Liver (tissue), 8 donors: ENCODE measurements at regions not wholly inside any gene's neighbourhood (a gene's known extent, or its start where the extent isn't known, plus 50 kb on each side); places are given as distances from the start of the nearest gene placed in this dataset.

Experiments
- DNase-seq: peaks from one replicate; pipeline ENCODE4 v3.0.0-alpha.2; 2017; ENCODE audit warnings: low spot score
- H3K27ac ChIP-seq, 2 donors: one replicate each; pipeline ENCODE4 v1.7.0; 2013; ENCODE audit warnings: inconsistent platforms in 2 of 2, low read length in 2 of 2, control low read depth in 1 of 2, low read depth in 1 of 2, mild to moderate bottlenecking in 1 of 2
- H3K27me3 ChIP-seq, 4 donors: one replicate each; pipeline versions ENCODE4 v1.6.1 to v1.7.0; 2013; ENCODE audit warnings: low read length in 3 of 4, inconsistent platforms in 1 of 4, mild to moderate bottlenecking in 1 of 4, moderate library complexity in 1 of 4; ENCODE audit not compliant: control insufficient read depth in 4 of 4, insufficient read depth in 4 of 4
- H3K36me3 ChIP-seq, 4 donors: one replicate each; pipeline versions ENCODE4 v1.6.1 to v1.7.0; 2013; ENCODE audit warnings: low read length in 3 of 4, mild to moderate bottlenecking in 3 of 4, low read depth in 1 of 4, moderate library complexity in 1 of 4; ENCODE audit not compliant: control insufficient read depth in 4 of 4, insufficient read depth in 3 of 4
- H3K4me1 ChIP-seq, 4 donors: one replicate each; pipeline versions ENCODE4 v1.6.1 to v1.7.0; 2013; ENCODE audit warnings: low read length in 3 of 4, mild to moderate bottlenecking in 3 of 4, moderate library complexity in 1 of 4; ENCODE audit not compliant: control insufficient read depth in 4 of 4, insufficient read depth in 4 of 4
- H3K4me3 ChIP-seq, 3 donors: one replicate each; pipeline versions ENCODE4 v1.6.1 to v1.7.0; 2013; ENCODE audit warnings: low read length in 3 of 3, control low read depth in 1 of 3, low read depth in 1 of 3, mild to moderate bottlenecking in 1 of 3
- H3K9ac ChIP-seq, 2 donors: one replicate each; pipeline ENCODE4 v1.7.0; 2013; ENCODE audit warnings: low read length in 2 of 2, mild to moderate bottlenecking in 2 of 2, moderate library complexity in 2 of 2, control low read depth in 1 of 2, low read depth in 1 of 2
- H3K9me3 ChIP-seq, 4 donors: one replicate each; pipeline versions ENCODE4 v1.6.1 to v1.7.0; 2013; ENCODE audit warnings: low read length in 3 of 4; ENCODE audit not compliant: control insufficient read depth in 4 of 4
- CTCF ChIP-seq: fragments of 150-350 bp; IDR thresholded peaks from 2 replicates; pipeline ENCODE4 v1.5.1; 2017; ENCODE audit warnings: improper control_type of control experiment, low read depth, low read length; ENCODE audit not compliant: missing input control
- EGR1 ChIP-seq, 2 donors: IDR thresholded peaks; 2 replicates each; pipeline ENCODE4 v1.6.1; 2016 to 2018; ENCODE audit warnings: antibody characterized with exemption in 2 of 2, low read depth in 2 of 2
- FOXA1 ChIP-seq: IDR thresholded peaks from 2 replicates; pipeline ENCODE4 v1.6.1; 2016; ENCODE audit warnings: antibody characterized with exemption
- FOXA2 ChIP-seq: IDR thresholded peaks from 2 replicates; pipeline ENCODE4 v1.6.1; 2016; ENCODE audit warnings: antibody characterized with exemption
- GABPA ChIP-seq, 2 donors: IDR thresholded peaks in 1 of 2; conservative IDR thresholded peaks in 1 of 2; 2 replicates each; pipeline ENCODE4 v1.6.1; 2016; ENCODE audit warnings: antibody characterized with exemption in 2 of 2, mild to moderate bottlenecking in 1 of 2, moderate library complexity in 1 of 2
- HNF4A ChIP-seq, 2 donors: conservative IDR thresholded peaks; 2 replicates each; pipeline ENCODE4 v1.6.1; 2016; ENCODE audit warnings: antibody characterized with exemption in 2 of 2, mild to moderate bottlenecking in 2 of 2
- HNF4G ChIP-seq: IDR thresholded peaks from 2 replicates; pipeline ENCODE4 v1.6.1; 2016; ENCODE audit warnings: antibody characterized with exemption
- JUND ChIP-seq, 2 donors: IDR thresholded peaks; 2 replicates each; pipeline ENCODE4 v1.6.1; 2016; ENCODE audit warnings: antibody characterized with exemption in 2 of 2
- MAX ChIP-seq: IDR thresholded peaks from 2 replicates; pipeline ENCODE4 v1.6.1; 2016; ENCODE audit warnings: antibody characterized with exemption
- NR2F2 ChIP-seq: IDR thresholded peaks from 2 replicates; pipeline ENCODE4 v1.6.1; 2016; ENCODE audit warnings: antibody characterized with exemption
- RAD21 ChIP-seq, 2 donors: IDR thresholded peaks; 2 replicates each; pipeline ENCODE4 v1.6.1; 2016; ENCODE audit warnings: antibody characterized with exemption in 2 of 2, mild to moderate bottlenecking in 2 of 2
- RXRA ChIP-seq, 2 donors: IDR thresholded peaks; 2 replicates each; pipeline ENCODE4 v1.6.1; 2017 to 2018; ENCODE audit warnings: antibody characterized with exemption in 2 of 2, mild to moderate bottlenecking in 1 of 2
- SP1 ChIP-seq: IDR thresholded peaks from 2 replicates; pipeline ENCODE4 v1.6.1; 2018; ENCODE audit warnings: antibody characterized with exemption, mild to moderate bottlenecking
- TAF1 ChIP-seq: conservative IDR thresholded peaks from 2 replicates; pipeline ENCODE4 v1.6.1; 2016; ENCODE audit warnings: antibody characterized with exemption, mild to moderate bottlenecking
- YY1 ChIP-seq: IDR thresholded peaks from 2 replicates; pipeline ENCODE4 v1.6.1; 2016; ENCODE audit warnings: antibody characterized with exemption, mild to moderate bottlenecking
- WGBS: extraction: QIAGEN DNeasy Blood & Tissue Kit; methylation state at CpG from one replicate; pipeline ENCODE4 v1.1.7; 2013; 5-methylcytosine and 5-hydroxymethylcytosine counted together
- TF ChIP-seq, protein P1 (sequence below): IDR thresholded peaks from 2 replicates; pipeline ENCODE4 v1.6.1; 2016; ENCODE audit warnings: antibody characterized with exemption
- TF ChIP-seq, protein P2 (sequence below): IDR thresholded peaks from 2 replicates; pipeline ENCODE4 v1.6.1; 2016; ENCODE audit warnings: antibody characterized with exemption, mild to moderate bottlenecking
- donor health status: healthy.
- donor health status: healthy.
- donor health status: healthy.
- donor health status: healthy.
- donor health status: healthy.

DNA sequence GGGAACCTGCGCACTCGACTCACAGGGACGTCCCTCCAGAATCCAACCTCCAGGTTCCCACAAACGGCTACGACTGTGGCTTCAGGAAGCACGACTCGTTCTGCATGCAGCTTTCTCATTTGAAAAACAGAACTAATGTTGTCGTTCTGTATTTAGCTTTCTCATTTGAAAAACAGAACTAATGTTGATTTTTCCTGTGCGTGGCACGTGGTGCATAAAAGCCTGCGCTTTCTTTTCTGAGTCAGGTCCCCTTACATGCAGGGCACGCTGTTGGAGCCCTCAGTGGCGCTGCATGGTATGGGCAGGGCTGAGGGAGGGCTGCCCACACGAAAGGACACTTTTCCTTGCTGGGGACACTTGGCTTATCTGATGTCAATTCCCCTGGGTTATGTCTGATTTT, 124.3 kb downstream of the TMEM18 start (continued):
- TF ChIP-seq JUND (IDR thresholded peaks at IDR 0.05) (no peak), RXRA (IDR thresholded peaks at IDR 0.05) (no peak)
- TF ChIP-seq, protein P1, sequence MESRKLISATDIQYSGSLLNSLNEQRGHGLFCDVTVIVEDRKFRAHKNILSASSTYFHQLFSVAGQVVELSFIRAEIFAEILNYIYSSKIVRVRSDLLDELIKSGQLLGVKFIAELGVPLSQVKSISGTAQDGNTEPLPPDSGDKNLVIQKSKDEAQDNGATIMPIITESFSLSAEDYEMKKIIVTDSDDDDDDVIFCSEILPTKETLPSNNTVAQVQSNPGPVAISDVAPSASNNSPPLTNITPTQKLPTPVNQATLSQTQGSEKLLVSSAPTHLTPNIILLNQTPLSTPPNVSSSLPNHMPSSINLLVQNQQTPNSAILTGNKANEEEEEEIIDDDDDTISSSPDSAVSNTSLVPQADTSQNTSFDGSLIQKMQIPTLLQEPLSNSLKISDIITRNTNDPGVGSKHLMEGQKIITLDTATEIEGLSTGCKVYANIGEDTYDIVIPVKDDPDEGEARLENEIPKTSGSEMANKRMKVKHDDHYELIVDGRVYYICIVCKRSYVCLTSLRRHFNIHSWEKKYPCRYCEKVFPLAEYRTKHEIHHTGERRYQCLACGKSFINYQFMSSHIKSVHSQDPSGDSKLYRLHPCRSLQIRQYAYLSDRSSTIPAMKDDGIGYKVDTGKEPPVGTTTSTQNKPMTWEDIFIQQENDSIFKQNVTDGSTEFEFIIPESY, result no peak

GRCh38 chr2:551621-552020, 125.6 kb downstream of the TMEM18 start:
- no peak overlapping the region for H3K27ac ChIP-seq
- TF ChIP-seq, protein P1, result no peak
- TF ChIP-seq TAF1 (no peak), FOXA1 (no peak), HNF4A (conservative IDR thresholded peaks at IDR 0.05) (no peak), HNF4G (no peak), SP1 (no peak), NR2F2 (no peak), RAD21 (IDR thresholded peaks at IDR 0.05) (no peak), JUND (IDR thresholded peaks at IDR 0.05) (no peak), YY1 (no peak), EGR1 (IDR thresholded peaks at IDR 0.05; ENCODE audit: low read depth in 2 of 2) (no peak), GABPA (IDR thresholded peaks at IDR 0.05 in 1 of 2, conservative IDR thresholded peaks at IDR 0.05 in 1 of 2) (no peak)
- peaks cover 0 to 9% (median 0%) of the 10 kb centered on the region in 4 donors for H3K27me3 ChIP-seq
- H3K9ac ChIP-seq, result no peak overlapping the region
- DNase-seq, result no peak
- peaks cover 0 to 3% (median 0%) of the 10 kb centered on the region in 4 donors for H3K9me3 ChIP-seq
- H3K4me1 ChIP-seq, result no peaks in the 10 kb centered on the region
- H3K36me3 ChIP-seq, result no peaks in the 10 kb centered on the region
- no peak overlapping the region for H3K4me3 ChIP-seq
- WGBS, result 66% methylated on average over 13 of the region's 13 CpGs

DNA sequence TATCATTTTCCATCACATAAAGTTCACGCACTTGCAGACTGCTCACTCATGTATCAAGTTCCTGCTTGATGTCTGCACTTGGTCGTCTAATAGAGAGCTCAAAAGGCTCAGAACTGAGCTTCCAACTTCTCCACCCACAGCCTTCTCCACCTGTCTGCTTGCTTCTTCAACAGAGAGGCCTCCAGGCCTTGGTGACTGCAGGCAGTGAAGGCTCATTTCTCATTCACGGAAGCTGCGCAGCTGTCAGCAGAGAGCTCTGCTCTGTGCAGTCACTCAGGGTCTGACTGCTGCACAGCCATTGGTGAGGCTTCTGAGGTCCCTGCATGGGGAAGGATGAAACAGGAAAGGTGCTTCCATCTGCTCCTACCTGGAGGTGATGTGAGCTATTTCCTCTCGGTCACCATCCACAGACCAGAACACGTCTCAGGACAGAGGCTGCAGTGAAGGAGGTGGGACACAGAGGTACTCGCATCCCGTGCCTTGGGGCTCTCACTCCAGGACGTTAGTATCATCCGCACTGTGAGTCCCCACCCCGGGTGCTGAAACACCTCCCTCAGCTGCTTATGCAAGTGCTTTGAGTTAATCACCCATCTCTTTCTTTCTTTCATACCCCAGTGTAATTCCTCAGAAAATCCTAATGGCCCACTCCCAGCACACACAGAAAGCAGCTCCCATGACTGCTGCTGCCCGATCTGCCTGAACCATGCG, 126.2 kb downstream of the TMEM18 start:
- TF ChIP-seq RXRA (IDR thresholded peaks at IDR 0.05) (no peak), MAX (no peak), CTCF (no peak), JUND (IDR thresholded peaks at IDR 0.05) (no peak), RAD21 (IDR thresholded peaks at IDR 0.05) (no peak), YY1 (no peak), FOXA1 (no peak), NR2F2 (no peak), EGR1 (IDR thresholded peaks at IDR 0.05; ENCODE audit: low read depth in 2 of 2) (no peak), FOXA2 (no peak), GABPA (IDR thresholded peaks at IDR 0.05 in 1 of 2, conservative IDR thresholded peaks at IDR 0.05 in 1 of 2) (no peak), HNF4A (conservative IDR thresholded peaks at IDR 0.05) (no peak)
- TF ChIP-seq, protein P2, sequence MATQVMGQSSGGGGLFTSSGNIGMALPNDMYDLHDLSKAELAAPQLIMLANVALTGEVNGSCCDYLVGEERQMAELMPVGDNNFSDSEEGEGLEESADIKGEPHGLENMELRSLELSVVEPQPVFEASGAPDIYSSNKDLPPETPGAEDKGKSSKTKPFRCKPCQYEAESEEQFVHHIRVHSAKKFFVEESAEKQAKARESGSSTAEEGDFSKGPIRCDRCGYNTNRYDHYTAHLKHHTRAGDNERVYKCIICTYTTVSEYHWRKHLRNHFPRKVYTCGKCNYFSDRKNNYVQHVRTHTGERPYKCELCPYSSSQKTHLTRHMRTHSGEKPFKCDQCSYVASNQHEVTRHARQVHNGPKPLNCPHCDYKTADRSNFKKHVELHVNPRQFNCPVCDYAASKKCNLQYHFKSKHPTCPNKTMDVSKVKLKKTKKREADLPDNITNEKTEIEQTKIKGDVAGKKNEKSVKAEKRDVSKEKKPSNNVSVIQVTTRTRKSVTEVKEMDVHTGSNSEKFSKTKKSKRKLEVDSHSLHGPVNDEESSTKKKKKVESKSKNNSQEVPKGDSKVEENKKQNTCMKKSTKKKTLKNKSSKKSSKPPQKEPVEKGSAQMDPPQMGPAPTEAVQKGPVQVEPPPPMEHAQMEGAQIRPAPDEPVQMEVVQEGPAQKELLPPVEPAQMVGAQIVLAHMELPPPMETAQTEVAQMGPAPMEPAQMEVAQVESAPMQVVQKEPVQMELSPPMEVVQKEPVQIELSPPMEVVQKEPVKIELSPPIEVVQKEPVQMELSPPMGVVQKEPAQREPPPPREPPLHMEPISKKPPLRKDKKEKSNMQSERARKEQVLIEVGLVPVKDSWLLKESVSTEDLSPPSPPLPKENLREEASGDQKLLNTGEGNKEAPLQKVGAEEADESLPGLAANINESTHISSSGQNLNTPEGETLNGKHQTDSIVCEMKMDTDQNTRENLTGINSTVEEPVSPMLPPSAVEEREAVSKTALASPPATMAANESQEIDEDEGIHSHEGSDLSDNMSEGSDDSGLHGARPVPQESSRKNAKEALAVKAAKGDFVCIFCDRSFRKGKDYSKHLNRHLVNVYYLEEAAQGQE, result no peak
- no peaks in the 10 kb centered on the region for H3K36me3 ChIP-seq
- H3K4me3 ChIP-seq, result no peak overlapping the region
- peaks cover 0 to 3% (median 0%) of the 10 kb centered on the region in 4 donors for H3K9me3 ChIP-seq
- no peak for DNase-seq
- no peaks in the 10 kb centered on the region for H3K4me1 ChIP-seq
- no peak overlapping the region for H3K9ac ChIP-seq
- H3K27me3 ChIP-seq, result peaks cover 0 to 9% (median 0%) of the 10 kb centered on the region in 4 donors
- no peak overlapping the region for H3K27ac ChIP-seq
- WGBS, result 70% methylated on average over 13 of the region's 13 CpGs
